Stimulated activated CD8-positive, alpha-beta memory T cell treated with anti-CD3 and anti-CD28 coated beads, Interleukin-15, amount 100 ng/mL, for 4 hours (primary cell): ENCODE measurements at regions not wholly inside any gene's neighbourhood (a gene's known extent, or its start where the extent isn't known, plus 50 kb on each side); places are given as distances from the start of the nearest gene placed in this dataset.

Experiments used
- DNase-seq, 2 donors: peaks; one replicate each; pipeline ENCODE4 v3.0.0-alpha.2; 2020; ENCODE audit warnings: low read depth in 2 of 2

DNA sequence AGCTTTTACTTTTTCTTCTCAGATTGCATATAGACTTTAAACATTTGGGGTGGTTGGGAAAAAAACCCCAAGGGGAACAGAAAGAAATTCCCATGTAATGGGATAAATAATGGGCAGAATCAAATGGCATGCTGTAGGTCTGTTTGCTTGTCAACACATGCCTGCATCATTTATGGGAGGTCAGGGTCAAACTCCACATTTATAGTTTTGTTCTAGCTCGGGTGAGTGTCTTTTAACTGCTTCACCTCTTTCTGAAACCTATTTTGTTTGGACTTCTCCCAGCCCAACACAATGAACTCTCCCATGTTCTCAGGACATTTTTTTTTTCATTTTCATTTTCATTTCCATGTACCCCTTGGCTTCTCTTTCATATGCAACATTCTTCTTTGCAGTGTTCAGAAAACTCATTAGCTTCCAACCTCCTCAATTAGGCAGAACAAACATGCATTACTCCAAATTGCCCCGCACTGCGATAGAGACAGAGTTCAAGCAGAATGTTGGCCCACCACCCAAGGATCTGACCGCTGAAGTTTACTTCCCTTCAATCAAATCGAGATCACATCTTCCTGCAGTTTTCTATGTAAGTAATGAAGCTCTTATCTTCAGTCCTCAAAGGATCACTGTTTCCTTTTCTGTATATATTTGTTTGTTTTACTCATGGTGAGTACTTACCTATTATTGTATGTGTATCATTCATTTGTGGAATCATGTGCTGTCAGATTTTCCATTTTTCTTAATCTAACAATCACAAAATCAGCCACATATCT, 354.6 kb downstream of the ZSWIM6 start:
- no peak for DNase-seq

- no peak for DNase-seq
Measured at GRCh38 chr5:61687371-61687770, 355.3 kb downstream of the ZSWIM6 start.

DNA sequence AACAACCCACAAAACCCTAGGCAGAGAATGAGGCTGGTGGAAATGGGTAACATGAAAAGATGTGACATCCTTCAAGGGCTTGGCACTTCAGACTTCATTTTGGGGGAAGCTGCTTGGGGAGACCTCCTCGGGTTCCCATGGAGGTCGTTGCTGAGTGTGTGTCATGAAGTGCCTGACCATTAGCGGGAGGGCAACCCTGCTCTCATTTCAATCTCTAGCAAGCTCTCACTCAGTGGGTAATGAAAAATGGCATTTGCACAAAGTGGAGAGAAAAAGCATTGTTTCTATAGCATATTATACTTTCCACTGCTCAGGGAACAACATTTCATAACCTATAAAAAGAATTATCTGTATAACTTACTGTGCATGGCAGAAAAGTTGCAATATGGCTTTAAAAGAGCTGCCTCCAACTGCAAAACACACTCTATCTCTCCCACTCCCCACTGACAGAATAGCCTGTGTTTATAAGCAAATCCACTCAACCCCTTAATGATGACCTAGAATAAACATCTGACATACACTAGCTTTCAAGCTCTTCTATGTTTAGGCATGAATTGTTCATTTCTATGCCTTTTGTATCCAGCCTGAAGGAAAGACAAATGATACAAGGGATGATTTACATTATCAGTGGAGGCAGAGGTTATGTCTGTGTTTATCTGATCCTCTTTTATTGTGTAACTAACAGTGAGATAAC, 357.2 kb downstream of the ZSWIM6 start:
- no peak for DNase-seq

GRCh38 chr5:61697809-61698558, 365.9 kb downstream of the ZSWIM6 start:
- no peak for DNase-seq

GRCh38 chr5:61701877-61702602, 370.0 kb downstream of the ZSWIM6 start:
- DNase-seq: no peak

DNA sequence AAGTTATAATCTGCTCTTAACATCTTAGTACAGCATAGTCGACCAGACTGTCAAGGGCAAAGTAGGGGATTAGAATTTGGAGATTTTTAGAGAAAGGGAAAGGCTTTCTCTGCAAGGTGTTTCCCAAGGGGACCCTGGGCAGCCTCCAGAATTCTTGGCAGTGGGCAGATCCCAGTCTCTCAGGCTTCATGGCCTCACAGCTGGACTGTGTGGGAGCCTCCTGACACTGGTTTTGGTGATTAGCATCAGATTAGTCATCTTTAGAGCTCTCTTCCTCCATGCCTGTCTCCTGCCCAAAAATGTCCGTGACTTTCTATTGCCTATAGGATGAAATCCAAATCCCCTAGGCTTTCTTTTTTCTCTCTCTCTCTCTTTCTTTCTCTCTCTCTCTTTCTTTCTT, 370.7 kb downstream of the ZSWIM6 start:
- DNase-seq: no peak

DNA sequence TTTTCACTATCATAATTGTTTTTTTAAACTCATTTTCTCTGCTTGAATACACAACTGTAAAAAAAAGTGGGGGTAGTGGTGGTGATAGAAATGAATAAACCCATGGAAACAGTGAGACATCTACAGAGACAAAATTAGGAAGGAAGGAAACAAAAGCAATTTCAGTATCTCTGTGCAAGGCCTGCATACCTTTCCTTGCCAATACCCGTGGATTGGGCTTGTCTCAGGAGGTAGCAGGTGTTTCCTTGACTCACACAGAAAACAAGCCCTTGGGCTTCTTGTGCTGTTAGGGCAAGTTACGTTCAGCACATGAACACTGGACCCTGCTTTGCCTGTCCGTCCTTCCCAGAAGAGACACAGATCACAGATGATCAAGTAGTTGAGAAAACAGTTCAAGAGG, 372.2 kb downstream of the ZSWIM6 start:
- no peak for DNase-seq

- DNase-seq: no peak
Measured at GRCh38 chr5:61706751-61707150, 374.7 kb downstream of the ZSWIM6 start.

DNA sequence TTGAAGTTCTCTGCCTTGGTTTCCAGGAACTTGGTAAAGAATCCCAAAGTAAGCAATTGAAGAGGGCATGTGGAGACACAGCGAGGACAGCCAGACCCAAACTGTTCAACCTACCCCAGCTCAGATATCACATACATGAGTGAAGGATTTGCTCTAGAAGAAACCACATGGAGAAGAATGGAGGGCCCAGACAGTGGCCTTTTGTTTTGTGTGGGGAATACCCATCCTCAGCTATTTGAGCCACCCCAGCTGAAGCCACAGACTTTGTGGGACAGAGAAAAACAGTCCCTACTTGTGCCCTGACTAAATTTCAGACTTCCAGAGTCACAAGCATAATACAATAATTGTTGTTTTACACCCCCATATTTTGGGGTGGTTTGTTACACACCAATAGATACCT, 387.1 kb downstream of the ZSWIM6 start:
- no peak for DNase-seq

GRCh38 chr5:61720829-61721228, 388.8 kb downstream of the ZSWIM6 start:
- no peak for DNase-seq

GRCh38 chr5:61724102-61724501, 392.0 kb downstream of the ZSWIM6 start:
- DNase-seq: no peak

- DNase-seq: no peak
Measured at GRCh38 chr5:61728287-61728686, 396.2 kb downstream of the ZSWIM6 start.

DNA sequence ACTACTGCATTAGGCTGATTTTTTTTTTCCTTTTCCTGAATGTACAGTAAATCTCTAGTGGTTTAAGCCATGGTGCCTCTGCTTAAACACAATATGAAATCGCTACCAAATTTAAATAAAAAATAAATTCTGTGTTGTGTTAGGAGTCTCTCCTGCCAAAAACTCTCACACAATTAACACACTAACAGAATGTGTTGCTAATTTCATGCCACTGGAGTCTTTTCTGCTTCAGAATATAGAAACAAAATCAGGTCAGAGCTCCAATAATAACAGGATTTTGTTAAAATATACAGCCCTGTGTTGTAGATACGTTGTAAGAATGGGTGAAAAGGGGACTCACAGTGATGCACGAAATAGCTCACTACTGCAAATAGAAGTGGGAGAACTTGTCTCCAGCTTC, 398.8 kb downstream of the ZSWIM6 start:
- no peak for DNase-seq

GRCh38 chr5:61731267-61731945, 399.3 kb downstream of the ZSWIM6 start:
- DNase-seq: no peak

DNA sequence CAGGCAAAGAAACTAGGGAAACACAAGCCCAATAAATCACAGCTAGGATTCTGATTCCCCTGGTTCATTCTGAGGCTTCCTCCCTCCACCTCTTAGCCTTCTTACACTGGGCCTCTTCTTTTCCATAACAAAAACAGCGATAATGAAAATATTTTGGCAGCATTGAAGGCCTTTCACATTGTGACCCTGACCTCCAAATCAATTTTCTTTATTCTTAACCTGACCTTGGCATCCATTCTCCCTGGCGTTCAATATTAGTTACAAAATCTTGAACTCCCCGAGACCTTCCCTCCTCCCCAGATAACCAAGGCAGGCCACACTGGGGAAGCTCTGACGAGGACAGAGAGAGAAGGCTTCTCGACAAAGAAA, 399.9 kb downstream of the ZSWIM6 start:
- no peak for DNase-seq

DNA sequence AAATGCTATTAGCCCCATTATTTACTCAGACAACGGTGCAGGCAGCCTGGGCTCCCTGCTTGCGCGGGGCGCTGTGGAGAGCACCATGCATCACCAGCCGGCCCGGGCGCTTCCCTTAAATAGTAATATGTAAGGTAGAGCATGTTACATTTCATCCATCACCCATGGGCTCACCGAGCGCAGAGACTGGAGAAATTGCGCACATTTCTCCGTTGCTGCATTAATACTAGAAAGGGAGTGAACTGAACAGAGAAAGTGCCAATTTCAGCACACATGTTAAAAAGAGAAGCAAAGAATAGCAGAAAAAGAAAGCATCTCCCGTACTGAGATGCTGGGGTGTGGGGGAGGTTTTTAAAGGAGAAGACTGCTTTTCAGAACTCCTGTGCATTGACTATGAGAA, 400.3 kb downstream of the ZSWIM6 start:
- no peak for DNase-seq

- no peak for DNase-seq
Measured at GRCh38 chr5:61732796-61733195, 400.7 kb downstream of the ZSWIM6 start.

- no peak for DNase-seq
Measured at GRCh38 chr5:61734001-61734400, 401.9 kb downstream of the ZSWIM6 start.

GRCh38 chr5:61734966-61735365, 402.9 kb downstream of the ZSWIM6 start:
- DNase-seq: no peak

- DNase-seq: no peak
Measured at GRCh38 chr5:61735531-61735930, 403.5 kb downstream of the ZSWIM6 start.

GRCh38 chr5:61735995-61736394, 403.9 kb downstream of the ZSWIM6 start:
- DNase-seq: no peak
